GM19395 (cell line): ENCODE measurements at regions not wholly inside any gene's neighbourhood (a gene's known extent, or its start where the extent isn't known, plus 50 kb on each side); places are given as distances from the start of the nearest gene placed in this dataset.

Experiments used
- ATAC-seq: cut with Tn5 transposase; IDR thresholded peaks from one replicate; pipeline ENCODE4 v1.9.1; 2021; ENCODE audit warnings: mild to moderate bottlenecking, moderate library complexity; ENCODE audit not compliant: unreplicated experiment

GRCh38 chr5:56522169-56522568 is 289.0 kb upstream of the ANKRD55 start:
- no peak for ATAC-seq

GRCh38 chr5:56520986-56521730 is 288.0 kb upstream of the ANKRD55 start:
- ATAC-seq: no peak

GRCh38 chr5:56518820-56519219 is 285.7 kb upstream of the ANKRD55 start:
- no peak for ATAC-seq

DNA sequence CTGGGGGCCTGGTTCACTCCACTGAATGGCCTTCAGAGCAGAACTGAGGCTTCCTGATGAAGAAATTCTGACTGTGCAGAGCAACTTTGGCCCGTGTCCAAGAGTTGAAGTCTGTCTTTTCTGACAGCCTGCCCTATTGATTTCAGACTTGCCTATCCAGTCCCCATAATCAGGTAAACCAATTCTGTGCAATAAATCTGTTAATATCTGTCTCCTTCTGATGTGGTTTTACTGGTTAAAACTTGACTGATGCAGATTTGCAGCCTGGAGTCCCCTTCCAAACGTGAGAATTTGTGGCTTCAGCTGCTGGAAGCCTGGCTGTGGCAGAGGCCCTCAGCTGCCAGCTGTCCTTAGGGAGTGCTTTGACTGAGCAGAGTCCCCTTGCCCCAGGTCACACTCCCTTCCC is 283.9 kb upstream of the ANKRD55 start:
- no peak for ATAC-seq

GRCh38 chr5:56516441-56516840 is 283.3 kb upstream of the ANKRD55 start:
- ATAC-seq: no peak

GRCh38 chr5:56516035-56516434 is 282.9 kb upstream of the ANKRD55 start:
- ATAC-seq: no peak

DNA sequence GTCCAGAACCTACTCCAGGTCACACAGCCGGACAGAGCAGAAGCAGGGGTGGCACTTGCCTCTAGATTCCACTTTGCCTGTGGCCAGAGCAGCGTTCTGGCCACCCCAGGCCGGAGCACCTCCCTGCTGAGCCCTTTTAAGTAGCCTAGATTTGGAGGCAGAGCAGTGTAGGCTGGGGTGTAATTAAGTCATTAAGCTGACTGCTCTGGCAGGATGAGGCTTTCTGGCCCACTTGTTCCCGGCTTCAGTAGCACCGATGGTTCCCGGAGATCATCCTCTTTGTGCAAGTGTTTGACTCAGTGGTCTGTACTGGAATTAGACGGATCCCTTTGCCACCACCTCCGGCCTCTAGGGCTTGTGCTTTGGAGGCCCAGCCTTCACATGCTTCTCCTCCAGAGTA is 281.9 kb upstream of the ANKRD55 start:
- no peak for ATAC-seq

- no peak for ATAC-seq
These were observed 281.1 kb upstream of the ANKRD55 start for GRCh38 chr5:56514245-56514644.

DNA sequence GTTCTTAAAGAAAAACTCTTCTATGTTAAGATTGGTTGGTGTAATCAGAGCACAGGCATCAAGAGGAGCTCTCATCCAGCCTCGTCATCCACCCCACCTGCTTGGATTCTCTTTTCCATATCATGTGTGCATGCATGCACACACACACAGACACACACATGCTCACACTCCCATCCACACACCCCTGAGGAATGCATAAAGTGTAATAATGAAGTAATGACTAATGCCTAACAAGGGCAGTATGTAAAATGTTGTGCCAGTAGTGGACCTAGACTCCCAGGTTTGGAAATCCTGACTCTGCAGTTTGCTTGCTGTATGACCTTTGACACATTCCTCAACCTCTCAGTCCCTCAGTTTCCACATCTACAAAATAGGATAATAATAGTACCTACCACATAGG is 280.0 kb upstream of the ANKRD55 start:
- ATAC-seq: no peak

- no peak for ATAC-seq
These were observed 279.3 kb upstream of the ANKRD55 start for GRCh38 chr5:56512313-56512996.

DNA sequence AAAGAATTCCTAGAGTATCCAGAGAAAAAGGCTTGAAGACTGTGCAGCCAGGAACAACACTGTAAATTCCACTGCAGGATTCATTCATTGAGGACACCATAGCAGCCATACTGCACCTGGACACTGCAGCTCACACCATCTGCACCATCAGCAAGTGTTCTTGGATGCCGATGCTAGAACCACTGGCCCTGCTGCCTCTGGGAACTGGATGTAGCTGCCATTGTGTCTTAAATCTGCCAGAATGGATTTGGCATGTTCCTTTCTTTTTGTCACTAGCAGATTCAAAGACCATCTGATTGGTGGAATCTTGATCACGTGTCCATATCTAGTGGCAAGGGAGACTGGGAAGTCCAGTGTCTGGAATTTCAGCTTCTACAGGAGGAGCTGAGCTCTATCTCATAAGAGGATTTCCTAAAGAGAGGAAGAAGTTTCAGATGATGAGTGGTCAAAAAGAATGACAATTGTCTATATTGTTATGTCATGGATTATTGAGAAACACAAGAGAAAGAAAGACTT is 278.3 kb upstream of the ANKRD55 start:
- ATAC-seq: no peak

- ATAC-seq: no peak
These were observed 275.1 kb upstream of the ANKRD55 start for GRCh38 chr5:56508249-56508648.

- ATAC-seq: no peak
These were observed 274.3 kb upstream of the ANKRD55 start for GRCh38 chr5:56507351-56507930.

- no peak for ATAC-seq
These were observed 273.3 kb upstream of the ANKRD55 start for GRCh38 chr5:56506211-56506965.

- no peak for ATAC-seq
These were observed 270.8 kb upstream of the ANKRD55 start for GRCh38 chr5:56503929-56504328.

DNA sequence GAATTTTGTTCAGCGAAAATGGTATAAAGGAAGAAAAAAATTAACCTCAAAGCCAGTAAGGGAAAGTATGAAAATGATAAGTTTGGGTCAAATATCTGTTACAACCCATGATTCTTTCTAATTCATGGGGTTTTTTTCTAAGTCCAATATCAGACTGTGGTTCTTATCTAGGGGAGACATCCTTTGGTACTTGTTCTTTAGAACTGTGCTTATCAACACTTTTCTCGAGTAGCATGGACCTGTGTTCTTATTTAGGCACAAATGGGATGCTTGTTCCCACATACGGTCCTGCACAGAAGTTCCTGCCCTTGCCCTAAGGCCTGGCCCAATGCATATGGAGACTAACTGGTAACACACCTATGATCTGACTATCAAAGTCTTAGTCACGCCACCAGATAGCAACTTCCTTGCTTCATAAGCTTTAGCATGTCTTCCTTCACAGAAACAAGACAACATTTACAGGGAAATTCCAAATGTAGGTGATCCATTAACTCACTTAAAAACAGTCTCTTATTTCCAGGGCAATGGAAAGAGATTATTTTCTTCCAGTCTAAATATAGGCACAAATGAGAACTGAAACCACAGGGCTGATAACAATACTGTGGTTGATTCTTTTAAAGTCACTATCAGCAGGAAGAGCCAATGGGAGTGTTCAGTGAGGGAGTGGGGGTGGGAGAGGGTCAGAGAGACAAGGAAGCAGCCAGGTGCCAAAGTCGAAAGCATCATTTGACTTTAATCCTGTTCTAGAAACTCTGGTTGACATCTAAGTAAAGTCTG is 268.8 kb upstream of the ANKRD55 start:
- ATAC-seq: no peak

- ATAC-seq: no peak
These were observed 266.8 kb upstream of the ANKRD55 start for GRCh38 chr5:56499901-56500300.

DNA sequence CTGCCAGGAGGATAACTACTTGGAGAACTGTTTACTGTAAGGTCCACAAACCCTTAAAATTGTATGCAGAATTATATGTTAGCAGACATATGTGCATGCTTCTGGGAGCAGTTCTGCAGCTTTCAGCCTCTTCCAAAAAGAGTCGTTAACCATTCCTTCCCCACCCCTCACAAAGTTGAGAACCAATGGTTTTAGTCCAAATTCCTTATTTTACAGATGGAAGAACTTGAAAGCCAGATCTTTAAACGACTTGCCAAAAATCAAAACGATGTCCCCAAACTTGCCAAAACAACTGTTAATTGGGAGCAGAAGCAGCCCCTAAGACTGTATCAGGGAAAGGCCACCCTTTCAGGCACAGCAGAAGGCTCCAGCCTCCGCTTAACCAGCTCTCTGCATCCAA is 266.4 kb upstream of the ANKRD55 start:
- ATAC-seq: no peak

DNA sequence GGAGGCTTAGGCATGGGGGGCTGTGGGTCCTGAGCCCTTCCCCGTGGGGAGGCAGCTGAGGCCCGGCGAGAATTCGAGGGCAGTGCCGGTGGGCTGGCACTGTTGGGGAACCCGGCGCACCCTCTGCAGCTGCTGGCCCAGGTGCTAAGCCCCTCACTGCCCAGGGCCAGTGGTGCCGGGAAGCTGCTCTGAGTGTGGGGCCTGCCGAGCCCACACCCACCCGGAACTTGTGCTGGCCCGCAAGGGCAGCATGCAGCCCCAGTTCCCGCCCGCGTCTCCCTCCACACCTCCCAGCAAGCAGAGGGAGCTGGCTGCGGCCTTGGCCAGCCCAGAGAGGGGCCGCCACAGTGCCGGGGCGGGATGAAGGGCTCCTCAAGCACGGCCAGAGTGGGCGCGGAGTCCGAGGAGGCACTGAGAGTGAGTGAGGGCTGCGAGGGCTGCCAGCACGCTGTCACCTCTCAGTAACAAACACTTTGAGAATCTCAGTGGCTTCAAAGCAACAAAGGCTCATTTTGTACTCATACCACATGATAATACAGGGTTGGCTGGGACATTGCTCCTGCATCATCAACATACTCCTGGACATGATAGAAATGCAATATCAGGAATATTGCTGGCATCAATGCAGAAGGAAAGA is 265.7 kb upstream of the ANKRD55 start:
- no peak for ATAC-seq

DNA sequence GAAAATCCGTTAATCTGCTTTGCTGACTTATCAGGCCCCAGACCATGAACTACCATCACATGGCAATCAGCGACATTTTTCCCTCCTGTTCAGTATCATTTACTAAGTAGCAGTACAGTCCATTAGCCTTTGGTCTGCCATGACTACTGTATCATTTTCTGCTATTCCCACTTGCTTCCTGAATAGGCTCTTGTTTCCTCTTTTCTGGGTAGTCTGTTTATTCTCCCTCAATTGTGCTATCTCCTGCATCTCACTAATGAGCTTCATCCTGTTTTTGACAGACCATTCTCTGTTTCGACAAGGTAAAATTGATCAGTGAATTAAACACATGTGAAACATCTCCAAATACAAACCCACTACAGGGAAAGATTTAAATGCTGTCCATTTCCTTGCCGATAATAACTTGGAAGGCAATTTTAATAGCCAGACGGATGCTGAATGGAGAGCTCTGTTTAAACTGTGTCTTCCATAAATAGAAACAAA is 263.5 kb upstream of the ANKRD55 start:
- no peak for ATAC-seq
